K562 (cell line): ENCODE measurements at regions not wholly inside any gene's neighbourhood (a gene's known extent, or its start where the extent isn't known, plus 50 kb on each side); places are given as distances from the start of the nearest gene placed in this dataset.
A peak's percentile ranks its signal among the peaks of the same experiment; 100 is the strongest.

Experiments used
- CC2D1A ChIP-seq: fragments of 450-650 bp; IDR thresholded peaks from 2 replicates; pipeline ENCODE4 v1.6.1; 2017; ENCODE audit warnings: mild to moderate bottlenecking
- CREB3L1 ChIP-seq: fragments of 450-650 bp; IDR thresholded peaks from 2 replicates; pipeline ENCODE4 v1.6.1; 2014; ENCODE audit warnings: low read depth, mild to moderate bottlenecking, moderate library complexity, borderline replicate concordance
- CTBP1 ChIP-seq: fragments of 450-650 bp; IDR thresholded peaks from 2 replicates; pipeline ENCODE4 v1.6.1; 2016; ENCODE audit warnings: borderline replicate concordance
- DACH1 ChIP-seq: fragments of 450-650 bp; IDR thresholded peaks from 2 replicates; pipeline ENCODE4 v1.6.1; 2018; ENCODE audit not compliant: partially characterized antibody
- FOXP1 ChIP-seq: sonication (generic); formaldehyde crosslinking; IDR thresholded peaks from 2 replicates; pipeline ENCODE4 v1.8.0; 2022; ENCODE audit warnings: mild to moderate bottlenecking, missing genetic modification reagents
- HMG20A ChIP-seq: fragments of 450-650 bp; formaldehyde crosslinking; conservative IDR thresholded peaks from 2 replicates; pipeline ENCODE4 v1.4.0; 2020; ENCODE audit warnings: mild to moderate bottlenecking, mixed read lengths
- HNRNPLL ChIP-seq: fragments of 200-400 bp; formaldehyde crosslinking; IDR thresholded peaks from 2 replicates; pipeline ENCODE4 v1.6.1; 2017; ENCODE audit warnings: low read length, low read depth, mild to moderate bottlenecking; ENCODE audit not compliant: poor library complexity, severe bottlenecking
- NFIC ChIP-seq: fragments of 450-650 bp; IDR thresholded peaks from 2 replicates; pipeline ENCODE4 v1.6.1; 2017; ENCODE audit warnings: mild to moderate bottlenecking, inconsistent platforms
- NR1H2 ChIP-seq: sonication (generic); formaldehyde crosslinking; IDR thresholded peaks from 2 replicates; pipeline ENCODE4 v1.4.0; 2020; ENCODE audit warnings: mild to moderate bottlenecking, missing genetic modification reagents
- PRDM10 ChIP-seq: fragments of 450-650 bp; IDR thresholded peaks from 2 replicates; pipeline ENCODE4 v1.6.1; 2018; ENCODE audit not compliant: partially characterized antibody
- RB1 ChIP-seq: fragments of 450-650 bp; IDR thresholded peaks from 2 replicates; pipeline ENCODE4 v1.6.1; 2017; ENCODE audit warnings: low read depth, mild to moderate bottlenecking
- RBM39 ChIP-seq: fragments of 200-400 bp; formaldehyde crosslinking; optimal IDR thresholded peaks from 2 replicates; pipeline ENCODE3; 2018; ENCODE audit warnings: low read depth, low read length
- SREBF2 ChIP-seq: sonication (generic); formaldehyde crosslinking; IDR thresholded peaks from 2 replicates; pipeline ENCODE4 v1.4.0; 2020; ENCODE audit warnings: mild to moderate bottlenecking, missing genetic modification reagents
- TFE3 ChIP-seq: fragments of 450-650 bp; formaldehyde crosslinking; IDR thresholded peaks from 2 replicates; pipeline ENCODE4 v1.4.0; 2020; ENCODE audit warnings: mild to moderate bottlenecking, mixed read lengths
- U2AF2 ChIP-seq: fragments of 200-400 bp; formaldehyde crosslinking; optimal IDR thresholded peaks from 2 replicates; pipeline ENCODE3; 2017; ENCODE audit warnings: low read depth, mild to moderate bottlenecking, low read length
- ZNF24 ChIP-seq: fragments of 450-650 bp; IDR thresholded peaks from 2 replicates; pipeline ENCODE4 v1.6.1; 2016
- TF ChIP-seq, protein P1 (sequence below), 2 experiments: IDR thresholded peaks; 2 replicates each; pipeline ENCODE4 v1.6.1; 2011; ENCODE audit warnings: borderline replicate concordance in 1 of 2, control low read depth in 1 of 2, low read depth in 1 of 2, low read length in 1 of 2, mild to moderate bottlenecking in 1 of 2, mixed read lengths in 1 of 2, moderate library complexity in 1 of 2; ENCODE audit not compliant: insufficient read depth in 1 of 2, insufficient read length in 1 of 2, poor library complexity in 1 of 2, severe bottlenecking in 1 of 2; ENCODE audit errors: extremely low read depth in 1 of 2
- TF ChIP-seq, protein P2 (sequence below): sonication (generic); formaldehyde crosslinking; IDR thresholded peaks from 2 replicates; pipeline ENCODE4 v1.4.0; 2020; ENCODE audit warnings: mild to moderate bottlenecking, missing genetic modification reagents

DNA sequence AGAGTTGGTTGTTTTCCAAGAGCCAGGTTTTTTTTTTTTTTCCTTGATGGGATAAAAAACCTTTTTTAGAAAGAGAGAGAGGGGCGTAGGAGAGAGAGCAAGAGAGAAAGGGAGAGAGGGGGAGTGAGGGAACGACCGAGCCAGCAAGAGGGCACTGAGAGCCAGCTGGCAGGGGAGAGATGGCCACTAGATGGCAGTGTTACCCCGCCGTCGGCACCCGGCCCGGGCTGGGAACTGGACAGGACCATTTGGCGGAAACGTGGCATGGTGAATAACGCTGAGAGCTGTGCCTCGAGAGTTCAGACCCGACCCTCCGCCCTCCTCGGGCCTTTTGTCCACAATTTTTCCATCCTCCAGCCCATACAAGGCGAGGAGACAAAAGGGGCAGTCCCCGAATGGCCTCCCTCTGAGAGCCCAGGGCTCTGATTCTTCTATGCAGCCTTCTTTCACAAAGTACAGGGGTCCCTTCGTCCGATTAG lies 286.7 kb upstream of the VRK2 start (continued):
- TF ChIP-seq, protein P1, sequence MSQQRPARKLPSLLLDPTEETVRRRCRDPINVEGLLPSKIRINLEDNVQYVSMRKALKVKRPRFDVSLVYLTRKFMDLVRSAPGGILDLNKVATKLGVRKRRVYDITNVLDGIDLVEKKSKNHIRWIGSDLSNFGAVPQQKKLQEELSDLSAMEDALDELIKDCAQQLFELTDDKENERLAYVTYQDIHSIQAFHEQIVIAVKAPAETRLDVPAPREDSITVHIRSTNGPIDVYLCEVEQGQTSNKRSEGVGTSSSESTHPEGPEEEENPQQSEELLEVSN (IDR thresholded peaks at IDR 0.05; ENCODE audit: borderline replicate concordance in 1 of 2, extremely low read depth in 1 of 2, insufficient read depth in 1 of 2, insufficient read length in 1 of 2, low read depth in 1 of 2, low read length in 1 of 2, poor library complexity in 1 of 2, severe bottlenecking in 1 of 2) = peak; percentile 54 to 72
- peak; percentile 47; the same call in 1 of the 2 replicates for TF ChIP-seq RB1
- TF ChIP-seq U2AF2 = no peak
- TF ChIP-seq PRDM10 = peak; percentile 63
- TF ChIP-seq FOXP1 (CRISPR knock-in tag) = no peak
- 0 out of 2 replicates have a peak, but pooled peaks have one; percentile 31 for TF ChIP-seq ZNF24
- peak; percentile 92 for TF ChIP-seq DACH1
- peak; percentile 69; the same call in 1 of the 2 replicates for TF ChIP-seq CREB3L1
- TF ChIP-seq SREBF2 (CRISPR knock-in tag) = 0 out of 2 replicates have a peak, but pooled peaks have one; percentile 40
- TF ChIP-seq CC2D1A = peak; percentile 69; the same call in 1 of the 2 replicates
- no peak for TF ChIP-seq NR1H2 (CRISPR knock-in tag)
- TF ChIP-seq NFIC = peak; percentile 27
- TF ChIP-seq, protein P2, sequence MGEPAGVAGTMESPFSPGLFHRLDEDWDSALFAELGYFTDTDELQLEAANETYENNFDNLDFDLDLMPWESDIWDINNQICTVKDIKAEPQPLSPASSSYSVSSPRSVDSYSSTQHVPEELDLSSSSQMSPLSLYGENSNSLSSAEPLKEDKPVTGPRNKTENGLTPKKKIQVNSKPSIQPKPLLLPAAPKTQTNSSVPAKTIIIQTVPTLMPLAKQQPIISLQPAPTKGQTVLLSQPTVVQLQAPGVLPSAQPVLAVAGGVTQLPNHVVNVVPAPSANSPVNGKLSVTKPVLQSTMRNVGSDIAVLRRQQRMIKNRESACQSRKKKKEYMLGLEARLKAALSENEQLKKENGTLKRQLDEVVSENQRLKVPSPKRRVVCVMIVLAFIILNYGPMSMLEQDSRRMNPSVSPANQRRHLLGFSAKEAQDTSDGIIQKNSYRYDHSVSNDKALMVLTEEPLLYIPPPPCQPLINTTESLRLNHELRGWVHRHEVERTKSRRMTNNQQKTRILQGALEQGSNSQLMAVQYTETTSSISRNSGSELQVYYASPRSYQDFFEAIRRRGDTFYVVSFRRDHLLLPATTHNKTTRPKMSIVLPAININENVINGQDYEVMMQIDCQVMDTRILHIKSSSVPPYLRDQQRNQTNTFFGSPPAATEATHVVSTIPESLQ (CRISPR knock-in tag) = no peak
- TF ChIP-seq RBM39 = peak; percentile 77
- no peak for TF ChIP-seq TFE3 (CRISPR knock-in tag)
- no peak for TF ChIP-seq HMG20A (CRISPR knock-in tag)
- TF ChIP-seq HNRNPLL = peak; percentile 27
- TF ChIP-seq CTBP1 = peak; percentile 26; the same call in 1 of the 2 replicates
